ENCODE measurements at regions not wholly inside any gene's neighbourhood (a gene's known extent, or its start where the extent isn't known, plus 50 kb on each side); places are given as distances from the start of the nearest gene placed in this dataset.
"Not testable (repeated sequence)": the region's sequence is repeated elsewhere in the genome, so short reads cannot be mapped to it uniquely, and the experiment has no call there.

DNA sequence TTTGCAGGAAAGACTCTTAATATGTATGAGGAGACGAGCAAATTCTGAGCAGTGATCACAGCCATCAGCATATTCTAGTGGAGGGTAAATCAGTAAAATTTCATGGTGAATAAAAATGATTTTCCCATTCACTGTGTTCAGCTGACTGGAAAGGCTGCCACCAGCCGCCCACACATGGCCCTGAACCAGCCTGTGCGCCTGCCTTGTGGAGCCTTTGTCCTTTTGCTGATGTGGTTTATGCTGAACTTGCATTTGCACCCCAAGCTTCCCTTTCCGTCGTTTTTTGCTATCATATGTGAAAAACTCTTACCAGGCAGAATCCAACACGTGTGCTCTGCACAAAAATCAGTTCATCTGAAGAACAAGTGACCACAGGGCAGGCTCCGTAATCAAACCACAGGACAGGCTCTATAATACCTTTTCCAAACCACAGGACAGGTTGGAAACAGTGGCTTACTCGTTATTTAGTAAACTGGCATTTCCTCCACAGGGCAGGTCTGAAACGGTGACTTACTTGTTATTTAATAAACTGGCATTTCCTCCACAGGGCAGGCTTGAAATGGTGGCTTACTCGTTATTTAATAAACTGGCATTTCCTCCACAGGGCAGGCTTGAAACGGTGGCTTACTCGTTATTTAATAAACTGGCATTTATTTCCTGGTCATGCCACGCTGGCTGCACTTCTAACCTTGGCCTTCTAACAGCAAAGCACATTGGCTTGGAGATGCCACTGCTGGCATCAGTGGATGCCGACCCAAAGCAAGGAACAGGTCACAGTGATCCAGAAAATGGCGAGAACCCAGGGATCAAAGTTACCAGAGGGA lies 58.4 kb upstream of the TNK2 start:
- not testable (repeated sequence) for TF ChIP-seq POLR2A (IDR thresholded peaks at IDR 0.05; ENCODE audit: low read length); GATA1 (IDR thresholded peaks at IDR 0.05; ENCODE audit: low read depth, low read length)

Measured in erythroblast (primary cell).